Effector memory CD4-positive, alpha-beta T cell (primary cell): ENCODE measurements at regions not wholly inside any gene's neighbourhood (a gene's known extent, or its start where the extent isn't known, plus 50 kb on each side); places are given as distances from the start of the nearest gene placed in this dataset.
"Not testable (repeated sequence)": the region's sequence is repeated elsewhere in the genome, so short reads cannot be mapped to it uniquely, and the experiment has no call there.

ENCODE experiments used
- DNase-seq, 3 donors: peaks; one replicate each; pipeline ENCODE4 v3.0.0-alpha.2; 2020
- H3K27ac ChIP-seq: 2 replicates; pipeline ENCODE4 v1.7.0; 2013; ENCODE audit warnings: mild to moderate bottlenecking, low read length, moderate library complexity; ENCODE audit not compliant: insufficient read depth, poor library complexity, severe bottlenecking
- H3K27me3 ChIP-seq: replicated peaks from 2 replicates; pipeline ENCODE4 v1.7.0; 2013; ENCODE audit warnings: mild to moderate bottlenecking, low read length; ENCODE audit not compliant: insufficient read depth, control insufficient read depth, poor library complexity, severe bottlenecking
- H3K36me3 ChIP-seq: 2 replicates; pipeline ENCODE4 v1.7.0; 2013; ENCODE audit warnings: mild to moderate bottlenecking, low read length, moderate library complexity; ENCODE audit not compliant: control insufficient read depth, insufficient read depth
- H3K4me1 ChIP-seq: 2 replicates; pipeline ENCODE4 v1.7.0; 2013; ENCODE audit warnings: low read length, mild to moderate bottlenecking; ENCODE audit not compliant: control insufficient read depth, insufficient read depth, poor library complexity, severe bottlenecking
- H3K4me3 ChIP-seq: 2 replicates; pipeline ENCODE4 v1.7.0; 2013; ENCODE audit warnings: low read length, low read depth, mild to moderate bottlenecking; ENCODE audit not compliant: insufficient read depth, poor library complexity, severe bottlenecking
- H3K9me3 ChIP-seq: 2 replicates; pipeline ENCODE4 v1.7.0; 2013; ENCODE audit warnings: mild to moderate bottlenecking, low read length, moderate library complexity; ENCODE audit not compliant: control insufficient read depth

DNA sequence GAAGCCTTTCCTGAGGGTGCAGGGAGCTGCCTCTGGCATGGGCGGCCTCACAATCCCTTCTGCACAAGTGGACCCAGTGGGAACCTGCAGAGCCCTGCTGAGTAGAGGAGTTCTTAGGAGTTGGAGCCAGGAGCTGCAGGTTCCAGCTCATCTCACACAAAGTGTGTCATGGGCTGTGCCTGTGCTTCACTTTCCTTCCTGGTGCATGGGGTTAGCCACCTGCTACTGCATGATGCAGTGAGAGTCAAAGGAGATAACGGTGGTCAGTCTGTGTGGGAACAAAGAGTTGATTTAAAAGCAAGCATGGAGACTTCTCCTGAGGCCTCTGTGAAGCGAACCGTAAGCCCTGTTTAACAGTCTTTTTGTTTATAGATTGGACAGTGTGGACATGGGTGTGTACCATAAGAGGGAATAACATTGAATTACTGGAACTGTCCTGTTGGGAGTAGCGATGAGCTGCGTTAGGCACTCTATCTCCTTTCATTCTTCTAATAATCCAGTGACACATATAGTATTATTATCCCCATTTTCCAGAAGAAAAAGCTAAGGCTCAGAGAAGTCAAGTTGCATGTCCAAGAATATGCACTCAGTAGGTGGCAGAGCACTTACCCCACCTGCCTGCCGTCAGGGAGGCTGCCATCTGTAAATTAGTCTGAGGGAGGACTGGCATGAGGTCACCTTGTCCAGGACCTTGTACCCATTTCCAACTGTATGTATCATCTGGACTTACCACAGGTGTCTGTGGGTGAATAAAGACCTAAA, 68.7 kb upstream of the PRR23C start:
- H3K4me3 ChIP-seq: no peak overlapping the region
- H3K27ac ChIP-seq: no peak overlapping the region
- H3K36me3 ChIP-seq: no peaks in the 10 kb centered on the region
- no peak for DNase-seq
- H3K9me3 ChIP-seq: no peaks in the 10 kb centered on the region
- H3K27me3 ChIP-seq: no peaks in the 10 kb centered on the region
- no peaks in the 10 kb centered on the region for H3K4me1 ChIP-seq

DNA sequence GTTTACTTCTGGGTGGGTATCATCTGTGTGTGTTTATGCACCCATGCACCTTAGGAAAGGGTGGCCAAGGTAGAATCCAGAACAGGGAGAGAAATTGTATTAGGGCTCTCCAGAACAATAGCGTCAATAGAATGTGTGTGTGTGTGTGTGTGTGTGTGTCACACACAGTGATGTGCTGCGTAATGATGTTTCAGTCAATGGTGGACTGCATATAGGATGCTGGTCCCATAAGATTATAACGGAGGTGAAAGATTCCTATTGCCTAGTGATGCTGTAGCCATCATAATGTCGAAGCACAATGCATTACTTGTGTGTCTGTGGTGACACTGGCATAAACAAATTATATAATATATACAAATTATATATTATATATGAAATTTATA, 69.3 kb upstream of the PRR23C start:
- no peaks in the 10 kb centered on the region for H3K36me3 ChIP-seq
- H3K9me3 ChIP-seq: no peaks in the 10 kb centered on the region
- no peak for DNase-seq
- H3K4me3 ChIP-seq: no peak overlapping the region
- H3K4me1 ChIP-seq: no peaks in the 10 kb centered on the region
- H3K27me3 ChIP-seq: no peaks in the 10 kb centered on the region
- no peak overlapping the region for H3K27ac ChIP-seq

DNA sequence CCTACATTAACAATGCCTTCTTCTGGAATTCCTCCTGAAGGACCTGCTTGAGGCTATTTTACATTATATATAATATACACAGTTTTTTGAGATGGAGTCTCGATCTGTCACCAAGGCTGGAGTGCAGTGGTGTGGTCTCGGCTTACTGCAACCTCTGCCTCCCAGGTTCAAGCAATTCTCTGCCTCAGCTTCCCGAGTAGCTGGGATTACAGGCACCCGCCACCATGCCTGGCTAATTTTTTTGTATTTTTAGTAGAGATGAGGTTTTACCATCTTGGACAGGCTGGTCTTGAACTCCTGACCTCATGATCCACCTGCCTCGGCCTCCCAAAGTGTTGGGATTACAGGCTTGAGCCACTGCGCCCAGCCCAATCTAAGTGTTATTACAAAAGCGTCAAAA, 71.9 kb upstream of the PRR23C start:
- not testable (repeated sequence) for H3K4me3 ChIP-seq, DNase-seq, H3K36me3 ChIP-seq, H3K9me3 ChIP-seq, H3K27ac ChIP-seq, H3K27me3 ChIP-seq, H3K4me1 ChIP-seq

DNA sequence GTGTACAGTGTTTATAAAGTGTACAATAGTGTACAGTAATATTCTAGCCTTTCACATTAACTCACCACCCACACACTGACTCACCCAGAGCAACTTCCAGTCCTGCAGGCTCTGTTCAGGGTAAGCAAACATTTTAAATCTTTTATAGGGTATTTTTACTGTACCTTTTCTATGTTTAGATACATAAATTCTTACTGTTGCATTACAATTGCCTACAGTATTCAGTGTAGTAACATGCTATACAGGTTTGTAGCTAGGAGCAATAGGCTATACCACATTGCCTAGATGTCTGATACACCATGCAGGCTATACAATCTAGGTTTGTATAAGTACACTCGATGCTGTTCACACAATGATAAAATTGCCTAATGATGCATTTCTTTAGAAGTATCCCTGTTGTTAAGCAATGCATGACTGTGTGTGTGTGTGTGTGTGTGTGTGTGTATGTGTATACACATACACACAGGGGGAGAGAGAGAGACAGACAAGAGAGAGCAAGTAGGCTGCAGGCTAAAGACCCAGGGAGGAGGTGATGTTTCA, 72.5 kb upstream of the PRR23C start:
- Histone ChIP-seq H3K4me3 (no peak overlapping the region), H3K27ac (no peak overlapping the region), H3K36me3 (no peaks in the 10 kb centered on the region), H3K9me3 (no peaks in the 10 kb centered on the region), H3K4me1 (no peaks in the 10 kb centered on the region), H3K27me3 (no peaks in the 10 kb centered on the region)
- DNase-seq: no peak

DNA sequence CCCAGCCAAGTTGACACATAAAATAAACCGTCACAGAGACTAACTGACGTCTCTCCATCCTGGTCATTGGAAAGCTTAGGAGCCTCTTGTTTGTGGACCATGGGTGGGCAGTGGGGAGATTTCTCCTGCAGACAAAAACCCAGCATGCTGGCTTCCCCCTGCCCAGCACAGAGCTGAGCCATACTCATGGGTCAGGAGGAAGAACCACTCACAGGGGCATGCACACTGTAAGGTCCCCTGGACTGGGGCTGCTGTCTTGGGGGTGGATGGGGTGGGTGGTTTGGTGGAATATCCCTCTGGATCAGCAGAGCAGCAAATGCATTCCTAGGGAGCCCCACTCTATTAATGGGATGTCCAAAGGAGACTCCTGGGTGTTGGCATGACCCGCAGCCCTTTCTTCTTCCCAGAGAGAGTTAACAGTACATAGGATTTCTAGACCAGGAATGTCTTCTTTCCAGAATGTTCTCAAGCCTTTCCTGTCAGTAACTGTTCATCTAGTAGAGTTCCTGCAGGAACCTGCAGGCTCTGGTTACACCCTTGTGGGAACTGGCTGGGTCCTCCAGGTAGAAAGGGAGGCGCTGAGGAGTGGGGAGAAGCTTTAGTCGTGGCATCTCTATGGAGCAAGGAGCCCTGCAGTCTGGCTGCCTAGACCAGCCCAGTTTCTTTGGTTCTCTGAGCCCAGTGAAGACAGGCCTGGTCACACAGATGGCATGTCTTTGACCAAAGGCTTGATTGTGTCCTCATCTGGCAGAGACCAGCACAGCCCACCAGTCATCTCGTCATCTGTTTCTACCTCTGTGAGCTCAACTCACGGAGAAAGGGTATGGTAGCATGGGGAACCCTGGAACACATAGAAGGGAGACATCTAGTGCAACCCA, 73.4 kb upstream of the PRR23C start:
- H3K36me3 ChIP-seq: no peaks in the 10 kb centered on the region
- H3K4me3 ChIP-seq: no peak overlapping the region
- H3K9me3 ChIP-seq: no peaks in the 10 kb centered on the region
- H3K27me3 ChIP-seq: no peaks in the 10 kb centered on the region
- H3K4me1 ChIP-seq: no peaks in the 10 kb centered on the region
- no peak for DNase-seq
- H3K27ac ChIP-seq: no peak overlapping the region

DNA sequence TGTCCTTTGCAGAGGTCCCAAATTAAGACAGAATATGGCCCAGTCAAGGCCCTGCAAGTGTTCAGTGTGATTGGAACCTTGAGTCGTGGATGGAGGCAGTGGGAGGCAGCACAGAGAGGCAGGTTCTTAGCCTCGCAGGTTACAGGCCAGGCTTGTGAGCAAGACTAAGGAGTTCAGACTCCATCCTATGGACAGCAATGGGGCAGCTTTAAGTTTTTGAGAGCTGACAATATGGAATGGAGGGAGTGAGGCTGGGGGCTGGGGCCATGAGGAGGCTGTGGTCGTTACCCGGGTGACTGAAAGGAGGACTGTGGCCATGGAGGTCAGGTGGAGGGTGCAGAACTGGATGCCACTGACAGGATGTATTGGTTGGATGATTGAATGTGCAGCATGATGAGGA, 74.1 kb upstream of the PRR23C start:
- Histone ChIP-seq H3K27ac (no peak overlapping the region), H3K36me3 (no peaks in the 10 kb centered on the region), H3K4me1 (no peaks in the 10 kb centered on the region), H3K9me3 (no peaks in the 10 kb centered on the region), H3K27me3 (no peaks in the 10 kb centered on the region), H3K4me3 (no peak overlapping the region)
- no peak for DNase-seq

DNA sequence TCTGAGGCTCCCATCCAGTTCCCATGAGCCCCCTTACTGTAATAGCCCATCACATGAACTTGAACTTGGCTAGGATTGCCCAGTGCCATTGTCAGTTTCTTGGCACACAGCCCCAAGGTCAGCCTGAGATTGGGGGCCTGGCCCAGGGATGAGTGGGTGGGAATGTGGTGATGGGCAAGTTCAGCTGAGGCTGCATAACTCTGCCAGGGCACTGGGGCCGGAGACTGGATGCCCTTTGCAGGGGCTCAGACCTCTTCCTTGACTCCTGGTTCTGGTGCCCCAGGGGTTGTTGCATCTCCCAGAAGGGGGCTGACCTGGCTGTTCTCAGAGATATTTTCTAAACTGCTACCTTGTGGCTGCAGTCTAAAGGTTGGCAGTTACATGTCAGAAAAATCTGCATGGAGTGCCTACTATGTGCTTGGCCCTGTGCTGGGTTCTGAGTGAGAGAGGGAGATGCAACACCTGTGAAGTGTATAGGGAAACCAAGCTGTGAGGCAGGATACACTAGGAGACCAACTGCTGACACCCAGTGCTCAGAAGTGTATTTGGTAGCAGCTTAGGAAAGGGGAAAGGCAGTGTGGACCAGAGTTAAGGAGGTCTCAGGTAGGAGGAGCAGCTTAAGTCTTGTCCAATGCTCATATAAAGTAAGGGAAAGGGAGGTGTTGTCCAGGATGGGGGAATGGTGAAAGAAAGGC, 74.8 kb upstream of the PRR23C start:
- no peak overlapping the region for H3K27ac ChIP-seq
- H3K4me3 ChIP-seq: no peak overlapping the region
- no peaks in the 10 kb centered on the region for H3K4me1 ChIP-seq
- no peaks in the 10 kb centered on the region for H3K27me3 ChIP-seq
- no peaks in the 10 kb centered on the region for H3K9me3 ChIP-seq
- H3K36me3 ChIP-seq: no peaks in the 10 kb centered on the region
- no peak for DNase-seq

DNA sequence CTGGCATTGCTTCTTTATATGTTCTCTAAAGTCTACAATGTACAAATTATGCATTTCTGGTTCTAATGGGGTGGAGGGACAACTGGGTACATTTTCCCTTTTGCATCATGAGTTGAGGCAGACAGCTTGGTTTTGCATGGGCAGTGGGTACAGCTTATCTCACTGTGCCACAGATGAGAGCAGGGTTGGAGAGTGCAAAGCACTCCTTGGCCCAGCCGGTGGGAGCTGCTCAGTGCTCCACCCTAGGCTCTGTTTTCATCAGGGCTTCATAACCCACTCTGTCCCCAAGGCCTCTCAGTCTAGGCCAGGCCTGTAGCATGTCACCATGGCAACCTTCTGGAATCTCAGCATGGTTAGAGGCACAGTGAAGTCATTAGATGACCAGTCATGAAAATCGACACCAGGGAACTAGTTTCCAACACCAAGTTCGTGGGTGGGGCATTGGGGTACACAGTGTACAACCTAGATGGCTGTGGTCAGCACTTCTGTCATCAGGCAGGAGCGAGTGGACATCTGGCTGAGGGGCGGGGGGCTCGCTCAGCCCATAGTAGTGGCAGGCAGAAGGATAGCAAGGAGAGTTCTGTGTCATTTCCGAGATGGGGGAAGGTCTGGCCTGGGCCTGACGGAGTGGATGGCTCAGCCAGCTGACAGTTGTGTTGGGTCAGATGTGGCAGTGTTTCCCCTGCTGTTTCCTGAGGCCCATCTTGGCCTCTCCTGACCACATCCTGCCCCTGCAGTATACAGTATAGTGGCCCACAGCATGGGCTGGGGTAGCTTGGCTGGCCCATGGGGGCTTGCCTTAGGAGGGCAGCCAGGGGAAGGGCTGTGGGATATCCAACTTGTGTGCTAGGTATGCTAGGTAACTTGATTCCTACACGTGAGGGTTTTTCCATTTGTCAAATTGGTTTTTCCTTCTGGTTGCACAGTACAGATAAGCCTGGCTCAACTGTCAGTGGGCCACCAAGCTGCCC, 75.7 kb upstream of the PRR23C start:
- no peak for DNase-seq
- Histone ChIP-seq H3K27ac (no peak overlapping the region), H3K27me3 (no peaks in the 10 kb centered on the region), H3K36me3 (no peaks in the 10 kb centered on the region), H3K9me3 (no peaks in the 10 kb centered on the region), H3K4me3 (no peak overlapping the region), H3K4me1 (no peaks in the 10 kb centered on the region)

DNA sequence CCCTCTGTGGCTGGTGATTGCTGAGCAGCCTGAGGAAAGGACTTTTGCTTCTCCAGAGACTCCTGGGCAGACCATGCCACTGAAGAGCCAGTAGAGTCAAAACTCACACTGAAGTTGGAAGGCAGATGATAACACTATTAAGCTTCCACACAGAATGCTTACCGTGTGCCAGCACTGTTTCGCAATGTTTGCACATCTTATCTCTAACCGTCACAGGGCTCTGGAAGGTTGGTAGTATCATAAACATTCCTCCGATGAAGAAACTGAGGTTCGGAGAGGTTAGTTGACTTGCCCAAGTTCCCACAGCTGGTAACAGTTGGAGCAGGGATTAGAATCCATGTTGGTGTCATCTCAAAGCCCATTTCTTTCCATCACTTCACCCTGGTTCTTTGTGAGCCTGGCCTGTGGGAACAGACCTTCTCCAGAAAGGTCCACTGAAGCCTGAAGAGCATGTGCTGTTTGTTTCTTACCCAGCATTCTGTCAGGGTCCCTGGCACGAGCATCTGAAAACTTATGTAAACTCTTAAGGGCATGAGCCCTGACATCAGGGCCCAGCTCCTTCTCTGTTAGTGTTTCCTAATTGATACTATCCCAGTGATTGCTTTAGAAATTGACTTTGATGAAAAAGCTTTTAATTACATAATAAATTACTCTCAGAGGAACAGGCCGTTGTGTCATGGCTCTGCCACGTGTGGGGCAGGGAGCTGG, 77.0 kb upstream of the PRR23C start:
- H3K36me3 ChIP-seq: no peaks in the 10 kb centered on the region
- H3K27ac ChIP-seq: no peak overlapping the region
- no peaks in the 10 kb centered on the region for H3K27me3 ChIP-seq
- no peaks in the 10 kb centered on the region for H3K4me1 ChIP-seq
- no peak for DNase-seq
- no peak overlapping the region for H3K4me3 ChIP-seq
- no peaks in the 10 kb centered on the region for H3K9me3 ChIP-seq
